Gastroesophageal sphincter (tissue), 3 donors: ENCODE measurements at regions not wholly inside any gene's neighbourhood (a gene's known extent, or its start where the extent isn't known, plus 50 kb on each side); places are given as distances from the start of the nearest gene placed in this dataset.

Experiments used
- EP300 ChIP-seq: sonication (generic); formaldehyde crosslinking; IDR thresholded peaks from one replicate; pipeline ENCODE4 v1.6.1; 2017; ENCODE audit warnings: antibody characterized with exemption, mild to moderate bottlenecking
- POLR2A ChIP-seq, 2 donors: fragments of 450-650 bp; IDR thresholded peaks; one replicate each; pipeline ENCODE4 v1.6.1; 2017; ENCODE audit warnings: antibody characterized with exemption in 2 of 2, mild to moderate bottlenecking in 2 of 2, moderate library complexity in 1 of 2
- POLR2AphosphoS5 ChIP-seq: sonication (generic); formaldehyde crosslinking; IDR thresholded peaks from one replicate; pipeline ENCODE4 v1.6.1; 2017; ENCODE audit warnings: antibody characterized with exemption
- TF ChIP-seq, protein P1 (sequence below), 4 experiments: fragments of 200-600 bp in 2 of 4; fragments of 450-650 bp in 2 of 4; sonication (generic) in 1 of 4; IDR thresholded peaks; one replicate each; pipeline ENCODE4 v1.5.1; 2017 to 2019; ENCODE audit warnings: antibody characterized with exemption in 4 of 4, mild to moderate bottlenecking in 2 of 4, moderate library complexity in 2 of 4

DNA sequence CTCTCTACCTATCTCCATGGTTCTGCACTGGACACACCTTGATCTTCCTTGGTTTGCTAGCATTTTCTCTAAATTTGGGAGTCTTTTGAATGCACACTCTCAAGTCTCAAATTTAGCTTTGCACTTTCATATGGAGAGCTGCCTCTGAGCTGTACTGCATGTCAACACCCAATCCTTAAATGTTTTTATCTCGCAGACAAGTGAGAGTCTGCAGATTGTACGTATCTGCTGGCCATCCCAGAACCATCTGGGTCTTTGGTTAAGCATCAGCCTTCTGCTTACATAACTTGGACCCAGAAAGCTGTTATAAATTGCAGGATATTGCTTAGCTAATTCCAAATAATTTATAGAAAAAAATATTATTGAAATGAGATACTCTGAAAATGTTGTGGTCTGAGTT, 111.4 kb upstream of the GRAMD2B start:
- TF ChIP-seq, protein P1, sequence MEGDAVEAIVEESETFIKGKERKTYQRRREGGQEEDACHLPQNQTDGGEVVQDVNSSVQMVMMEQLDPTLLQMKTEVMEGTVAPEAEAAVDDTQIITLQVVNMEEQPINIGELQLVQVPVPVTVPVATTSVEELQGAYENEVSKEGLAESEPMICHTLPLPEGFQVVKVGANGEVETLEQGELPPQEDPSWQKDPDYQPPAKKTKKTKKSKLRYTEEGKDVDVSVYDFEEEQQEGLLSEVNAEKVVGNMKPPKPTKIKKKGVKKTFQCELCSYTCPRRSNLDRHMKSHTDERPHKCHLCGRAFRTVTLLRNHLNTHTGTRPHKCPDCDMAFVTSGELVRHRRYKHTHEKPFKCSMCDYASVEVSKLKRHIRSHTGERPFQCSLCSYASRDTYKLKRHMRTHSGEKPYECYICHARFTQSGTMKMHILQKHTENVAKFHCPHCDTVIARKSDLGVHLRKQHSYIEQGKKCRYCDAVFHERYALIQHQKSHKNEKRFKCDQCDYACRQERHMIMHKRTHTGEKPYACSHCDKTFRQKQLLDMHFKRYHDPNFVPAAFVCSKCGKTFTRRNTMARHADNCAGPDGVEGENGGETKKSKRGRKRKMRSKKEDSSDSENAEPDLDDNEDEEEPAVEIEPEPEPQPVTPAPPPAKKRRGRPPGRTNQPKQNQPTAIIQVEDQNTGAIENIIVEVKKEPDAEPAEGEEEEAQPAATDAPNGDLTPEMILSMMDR (IDR thresholded peaks at IDR 0.05) = no peak
- TF ChIP-seq POLR2AphosphoS5 (no peak), POLR2A (IDR thresholded peaks at IDR 0.05) (no peak), EP300 (no peak)
